Calu3 (cell line): ENCODE measurements at regions not wholly inside any gene's neighbourhood (a gene's known extent, or its start where the extent isn't known, plus 50 kb on each side); places are given as distances from the start of the nearest gene placed in this dataset.
A peak's percentile ranks its signal among the peaks of the same experiment; 100 is the strongest.

ENCODE experiments used
- BruUV-seq: library from RNA; stranded (reverse); fragments of 400-500 nt; replicated peaks from 2 replicates; lab custom pipeline; 2021; lab: Mats Ljungman, UMichigan
- CTCF ChIA-PET: fragments of 300-600 bp; sonication (Branson Sonifier 250); formaldehyde crosslinking; loops from one replicate; lab custom pipeline; 2022; ENCODE audit warnings: antibody characterized with exemption; lab: Charles Lee
- DNase-seq: peaks from one replicate; pipeline ENCODE4 v3.0.0; 2022
- H3K27ac Mint-ChIP-seq: one replicate; pipeline ENCODE4 v1.8.0; 2022; ENCODE audit warnings: mixed read lengths; ENCODE audit not compliant: unreplicated experiment
- H3K27me3 Mint-ChIP-seq: one replicate; pipeline ENCODE4 v1.8.0; 2022; ENCODE audit warnings: mixed read lengths; ENCODE audit not compliant: unreplicated experiment
- H3K36me3 Mint-ChIP-seq: one replicate; pipeline ENCODE4 v1.8.0; 2022; ENCODE audit warnings: mild to moderate bottlenecking, moderate library complexity, mixed read lengths; ENCODE audit not compliant: insufficient read depth, unreplicated experiment
- H3K4me1 Mint-ChIP-seq: one replicate; pipeline ENCODE4 v1.8.0; 2022; ENCODE audit warnings: mild to moderate bottlenecking, low read depth, mixed read lengths; ENCODE audit not compliant: unreplicated experiment
- H3K4me3 Mint-ChIP-seq: one replicate; pipeline ENCODE4 v1.8.0; 2022; ENCODE audit warnings: mild to moderate bottlenecking, low read depth, moderate library complexity, mixed read lengths; ENCODE audit not compliant: unreplicated experiment
- H3K9me3 Mint-ChIP-seq: one replicate; pipeline ENCODE4 v1.8.0; 2022; ENCODE audit warnings: low read depth, mixed read lengths; ENCODE audit not compliant: unreplicated experiment
- CTCF ChIP-seq: fragments of 200-600 bp; IDR thresholded peaks from one replicate; pipeline ENCODE4 v1.8.0; 2022; ENCODE audit warnings: antibody characterized with exemption; ENCODE audit not compliant: unreplicated experiment
- intact Hi-C: fragments of 100-400 bp; cut with micrococcal nuclease; formaldehyde crosslinking; loops from one replicate; pipeline ENCODE4 v1.10.0; 2022; ENCODE audit not compliant: unreplicated experiment

GRCh38 chr10:57844387-57844998 is 423.2 kb downstream of the IPMK start:
- no TSS peak for BruUV-seq
- no peaks in the 10 kb centered on the region for H3K27me3 Mint-ChIP-seq
- intact Hi-C loops: loop anchor here (10.0 kb wide), 1 partner anchor 510 kb away; no protein-coding TSS in a partner anchor
- no peak overlapping the region for H3K27ac Mint-ChIP-seq
- H3K4me3 Mint-ChIP-seq: peak overlapping the region; percentile 4
- TF ChIP-seq CTCF: no peak
- H3K36me3 Mint-ChIP-seq: peaks cover 9% of the 10 kb centered on the region
- H3K9me3 Mint-ChIP-seq: no peaks in the 10 kb centered on the region
- H3K4me1 Mint-ChIP-seq: peaks cover 54% of the 10 kb centered on the region
- CTCF ChIA-PET: interaction anchor here (1.8 kb wide), 1 partner anchor 148 kb away, joined by 7 read pairs; no protein-coding TSS in a partner anchor
- peak; percentile 14 for DNase-seq

- Mint-ChIP-seq H3K27ac (no peak overlapping the region), H3K36me3 (no peaks in the 10 kb centered on the region), H3K4me3 (no peak overlapping the region), H3K27me3 (no peaks in the 10 kb centered on the region), H3K4me1 (no peaks in the 10 kb centered on the region), H3K9me3 (no peaks in the 10 kb centered on the region)
- intact Hi-C loops: no loop called here
- CTCF ChIA-PET: no interaction called here
- TF ChIP-seq CTCF: no peak
- no TSS peak for BruUV-seq
- DNase-seq: no peak
Observed at GRCh38 chr10:57830877-57831560, 436.7 kb downstream of the IPMK start.

GRCh38 chr10:57825015-57825414 is 442.7 kb downstream of the IPMK start:
- no peaks in the 10 kb centered on the region for H3K27me3 Mint-ChIP-seq
- H3K27ac Mint-ChIP-seq: no peak overlapping the region
- no peak overlapping the region for H3K4me3 Mint-ChIP-seq
- no peaks in the 10 kb centered on the region for H3K36me3 Mint-ChIP-seq
- intact Hi-C loops: no loop called here
- no peak for DNase-seq
- H3K9me3 Mint-ChIP-seq: peaks cover 2% of the 10 kb centered on the region
- BruUV-seq: no TSS peak
- no peak for TF ChIP-seq CTCF
- CTCF ChIA-PET: no interaction called here
- H3K4me1 Mint-ChIP-seq: no peaks in the 10 kb centered on the region

GRCh38 chr10:57823398-57823797 is 444.3 kb downstream of the IPMK start:
- no peaks in the 10 kb centered on the region for H3K27me3 Mint-ChIP-seq
- H3K4me3 Mint-ChIP-seq: no peak overlapping the region
- H3K4me1 Mint-ChIP-seq: no peaks in the 10 kb centered on the region
- no peak for DNase-seq
- H3K9me3 Mint-ChIP-seq: peaks cover 2% of the 10 kb centered on the region
- peaks cover 4% of the 10 kb centered on the region for H3K36me3 Mint-ChIP-seq
- intact Hi-C loops: no loop called here
- BruUV-seq: no TSS peak
- TF ChIP-seq CTCF: no peak
- CTCF ChIA-PET: no interaction called here
- H3K27ac Mint-ChIP-seq: no peak overlapping the region
